HG03571 (cell line): ENCODE measurements at regions not wholly inside any gene's neighbourhood (a gene's known extent, or its start where the extent isn't known, plus 50 kb on each side); places are given as distances from the start of the nearest gene placed in this dataset.

Experiments used
- ATAC-seq: cut with Tn5 transposase; IDR thresholded peaks from one replicate; pipeline ENCODE4 v1.9.1; 2021; ENCODE audit not compliant: unreplicated experiment

GRCh38 chr18:78305789-78306188 lies 673.8 kb upstream of the SALL3 start:
- no peak for ATAC-seq

- no peak for ATAC-seq
Observed at GRCh38 chr18:78309307-78309706, 670.3 kb upstream of the SALL3 start.

GRCh38 chr18:78309924-78310323 lies 669.7 kb upstream of the SALL3 start:
- ATAC-seq = no peak

- ATAC-seq = no peak
Observed at GRCh38 chr18:78319264-78319663, 660.4 kb upstream of the SALL3 start.

- no peak for ATAC-seq
Observed at GRCh38 chr18:78319961-78320360, 659.7 kb upstream of the SALL3 start.

GRCh38 chr18:78321402-78321801 lies 658.2 kb upstream of the SALL3 start:
- ATAC-seq = no peak

- no peak for ATAC-seq
Observed at GRCh38 chr18:78323453-78324197, 656.0 kb upstream of the SALL3 start.

GRCh38 chr18:78327643-78328042 lies 652.0 kb upstream of the SALL3 start:
- no peak for ATAC-seq

GRCh38 chr18:78330766-78331165 lies 648.9 kb upstream of the SALL3 start:
- ATAC-seq = no peak

GRCh38 chr18:78352910-78353309 lies 626.7 kb upstream of the SALL3 start:
- no peak for ATAC-seq

- ATAC-seq = no peak
Observed at GRCh38 chr18:78362198-78362597, 617.4 kb upstream of the SALL3 start.

- no peak for ATAC-seq
Observed at GRCh38 chr18:78363556-78364387, 615.8 kb upstream of the SALL3 start.

- no peak for ATAC-seq
Observed at GRCh38 chr18:78364388-78364960, 615.1 kb upstream of the SALL3 start.

GRCh38 chr18:78367996-78368395 lies 611.6 kb upstream of the SALL3 start:
- no peak for ATAC-seq

GRCh38 chr18:78368726-78369125 lies 610.9 kb upstream of the SALL3 start:
- no peak for ATAC-seq

- no peak for ATAC-seq
Observed at GRCh38 chr18:78376046-78376445, 603.6 kb upstream of the SALL3 start.

- ATAC-seq = no peak
Observed at GRCh38 chr18:78378403-78378802, 601.2 kb upstream of the SALL3 start.

GRCh38 chr18:78378983-78379382 lies 600.6 kb upstream of the SALL3 start:
- no peak for ATAC-seq

- ATAC-seq = no peak
Observed at GRCh38 chr18:78390348-78390951, 589.2 kb upstream of the SALL3 start.

GRCh38 chr18:78390952-78391348 lies 588.7 kb upstream of the SALL3 start:
- ATAC-seq = no peak

- no peak for ATAC-seq
Observed at GRCh38 chr18:78393086-78393862, 586.3 kb upstream of the SALL3 start.
